Spleen (tissue), 11 donors: ENCODE measurements at regions not wholly inside any gene's neighbourhood (a gene's known extent, or its start where the extent isn't known, plus 50 kb on each side); places are given as distances from the start of the nearest gene placed in this dataset.

Experiments used
- DNase-seq: peaks from one replicate; pipeline ENCODE4 v3.0.0-alpha.2; 2020
- H3K27ac ChIP-seq, 8 donors: fragments of 200-600 bp; sonication (generic) in 7 of 8; 1 replicate in 4 of 8; 2 replicates in 4 of 8; pipeline versions ENCODE4 v1.5.0 to v1.8.0; 2016 to 2021; ENCODE audit warnings: inconsistent platforms in 4 of 8, mild to moderate bottlenecking in 4 of 8, moderate library complexity in 1 of 8
- H3K27me3 ChIP-seq, 7 donors: fragments of 200-600 bp; sonication (generic) in 6 of 7; replicated peaks in 1 of 7; 1 replicate in 4 of 7; 2 replicates in 3 of 7; pipeline versions ENCODE4 v1.5.0 to v1.8.0; 2016 to 2021; ENCODE audit warnings: inconsistent platforms in 3 of 7, mild to moderate bottlenecking in 1 of 7
- H3K36me3 ChIP-seq, 6 donors: fragments of 200-600 bp; sonication (generic) in 5 of 6; 1 replicate in 4 of 6; 2 replicates in 2 of 6; pipeline versions ENCODE4 v1.5.0 to v1.8.0; 2016 to 2021; ENCODE audit warnings: inconsistent platforms in 2 of 6
- H3K4me1 ChIP-seq, 6 donors: fragments of 200-600 bp; sonication (generic) in 5 of 6; 1 replicate in 3 of 6; 2 replicates in 3 of 6; pipeline versions ENCODE4 v1.5.0 to v1.8.0; 2016 to 2021; ENCODE audit warnings: inconsistent platforms in 3 of 6
- H3K4me3 ChIP-seq, 8 donors: fragments of 200-600 bp; sonication (generic) in 7 of 8; 1 replicate in 4 of 8; 2 replicates in 4 of 8; pipeline versions ENCODE4 v1.5.0 to v1.8.0; 2016 to 2021; ENCODE audit warnings: inconsistent platforms in 4 of 8, mild to moderate bottlenecking in 4 of 8, moderate library complexity in 2 of 8
- H3K9me3 ChIP-seq, 8 donors: fragments of 200-600 bp; sonication (generic) in 7 of 8; 1 replicate in 4 of 8; 2 replicates in 4 of 8; pipeline versions ENCODE4 v1.5.0 to v1.8.0; 2016 to 2021; ENCODE audit warnings: inconsistent platforms in 4 of 8
- POLR2A ChIP-seq, 3 donors: fragments of 450-650 bp; IDR thresholded peaks; one replicate each; pipeline ENCODE4 v1.5.1; 2017; ENCODE audit warnings: antibody characterized with exemption in 3 of 3, mild to moderate bottlenecking in 1 of 3
- POLR2AphosphoS5 ChIP-seq, 3 donors: sonication (generic); formaldehyde crosslinking; IDR thresholded peaks; one replicate each; pipeline ENCODE4 v1.5.1; 2017; ENCODE audit warnings: antibody characterized with exemption in 3 of 3
- WGBS, 5 donors: extraction: QIAGEN DNeasy Blood & Tissue Kit in 3 of 5; methylation state at CpG; one replicate each; pipeline versions ENCODE4 v1.1.5 to v1.1.7; 2013 to 2018; 5-methylcytosine and 5-hydroxymethylcytosine counted together
- intact Hi-C: fragments of 100-400 bp; cut with DNase I; formaldehyde crosslinking; loops from one replicate; pipeline ENCODE4 v1.15.0; 2023; ENCODE audit warnings: low total_unique reads
- TF ChIP-seq, protein P1 (sequence below), 11 experiments: fragments of 200-600 bp in 7 of 11; fragments of 450-650 bp in 4 of 11; sonication (generic) in 4 of 11; IDR thresholded peaks in 8 of 11; conservative IDR thresholded peaks in 3 of 11; 1 replicate in 7 of 11; 2 replicates in 4 of 11; pipeline versions ENCODE4 v1.4.0 to v1.8.0; 2016 to 2021; ENCODE audit warnings: antibody characterized with exemption in 11 of 11, inconsistent platforms in 4 of 11, mild to moderate bottlenecking in 1 of 11
- donor health status: healthy with polysubstance abuse.
- donor health status: DM: no; HTN: no; CAD: no; lungs with moderate emphysema.
- donor health status: DM: no; HTN: no; CAD: no.
- donor health status: Bipolar disorder and iron deficiency.
- donor health status: healthy.
- donor health status: DM: no; HTN: no; CAD: no.
- donor health status: DM: yes; HTN: yes; CAD: no.

DNA sequence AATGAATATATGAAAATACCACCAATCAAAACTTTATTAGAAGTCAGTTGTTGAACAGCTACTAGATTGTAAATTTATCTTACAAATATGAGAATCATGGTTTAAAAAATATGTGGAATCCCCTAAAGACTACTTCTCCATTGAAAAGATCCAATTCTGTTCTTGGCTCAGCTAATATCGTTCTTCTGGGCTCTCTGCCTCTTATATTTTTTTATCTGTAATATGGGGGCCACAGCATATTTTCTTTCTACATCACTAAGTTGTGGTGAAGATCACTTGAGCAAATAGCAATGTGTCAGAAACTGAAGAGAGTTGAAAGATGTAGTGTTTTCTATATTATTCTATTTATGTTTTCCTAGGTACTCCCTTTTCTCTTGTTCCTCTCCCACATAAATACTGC, 198.1 kb downstream of the FZD1 start:
- WGBS, 5 donors = 66 to 89% (median 84%) methylated on average over 1 of the region's 1 CpG
- H3K27me3 ChIP-seq = no peaks in the 10 kb centered on the region
- intact Hi-C loops = no loop called here
- no peak for DNase-seq
- H3K4me3 ChIP-seq = no peak overlapping the region
- H3K36me3 ChIP-seq = no peaks in the 10 kb centered on the region
- H3K4me1 ChIP-seq = no peaks in the 10 kb centered on the region
- H3K27ac ChIP-seq = no peak overlapping the region
- peaks cover 0 to 13% (median 9%) of the 10 kb centered on the region in 8 donors for H3K9me3 ChIP-seq
- TF ChIP-seq POLR2AphosphoS5 (IDR thresholded peaks at IDR 0.05) (no peak), POLR2A (IDR thresholded peaks at IDR 0.05) (no peak)
- TF ChIP-seq, protein P1, sequence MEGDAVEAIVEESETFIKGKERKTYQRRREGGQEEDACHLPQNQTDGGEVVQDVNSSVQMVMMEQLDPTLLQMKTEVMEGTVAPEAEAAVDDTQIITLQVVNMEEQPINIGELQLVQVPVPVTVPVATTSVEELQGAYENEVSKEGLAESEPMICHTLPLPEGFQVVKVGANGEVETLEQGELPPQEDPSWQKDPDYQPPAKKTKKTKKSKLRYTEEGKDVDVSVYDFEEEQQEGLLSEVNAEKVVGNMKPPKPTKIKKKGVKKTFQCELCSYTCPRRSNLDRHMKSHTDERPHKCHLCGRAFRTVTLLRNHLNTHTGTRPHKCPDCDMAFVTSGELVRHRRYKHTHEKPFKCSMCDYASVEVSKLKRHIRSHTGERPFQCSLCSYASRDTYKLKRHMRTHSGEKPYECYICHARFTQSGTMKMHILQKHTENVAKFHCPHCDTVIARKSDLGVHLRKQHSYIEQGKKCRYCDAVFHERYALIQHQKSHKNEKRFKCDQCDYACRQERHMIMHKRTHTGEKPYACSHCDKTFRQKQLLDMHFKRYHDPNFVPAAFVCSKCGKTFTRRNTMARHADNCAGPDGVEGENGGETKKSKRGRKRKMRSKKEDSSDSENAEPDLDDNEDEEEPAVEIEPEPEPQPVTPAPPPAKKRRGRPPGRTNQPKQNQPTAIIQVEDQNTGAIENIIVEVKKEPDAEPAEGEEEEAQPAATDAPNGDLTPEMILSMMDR (IDR thresholded peaks at IDR 0.05 in 8 of 11, conservative IDR thresholded peaks at IDR 0.05 in 3 of 11) = no peak

DNA sequence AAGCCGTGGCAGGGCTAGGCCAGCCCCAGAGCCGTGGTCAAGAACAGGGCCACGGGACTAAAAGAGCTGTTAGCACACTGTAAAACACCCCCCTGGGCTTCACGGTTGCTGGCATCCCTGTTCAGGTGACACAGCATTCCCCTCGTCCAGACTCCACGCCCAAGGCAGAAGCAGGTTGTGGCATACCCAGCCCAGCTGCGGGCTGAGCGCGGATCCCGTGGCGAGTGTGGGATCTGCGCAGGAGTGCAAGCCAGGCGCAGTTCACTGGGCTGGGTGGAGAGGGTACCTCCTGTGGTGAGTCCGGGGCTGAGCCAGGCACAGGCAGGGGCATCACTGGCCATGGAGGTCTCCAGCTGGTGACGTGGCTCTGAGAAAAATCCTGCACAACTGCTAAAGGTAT, 199.1 kb downstream of the FZD1 start:
- intact Hi-C loops = no loop called here
- peak; percentile 71 for DNase-seq
- WGBS, 5 donors = 87 to 94% (median 88%) methylated on average over 11 to 15 of the region's 15 CpGs
- Histone ChIP-seq H3K4me3 (no peak overlapping the region), H3K9me3 (peaks cover 0 to 3% (median 0%) of the 10 kb centered on the region in 8 donors), H3K27me3 (no peaks in the 10 kb centered on the region), H3K27ac (no peak overlapping the region), H3K4me1 (no peaks in the 10 kb centered on the region), H3K36me3 (no peaks in the 10 kb centered on the region)
- TF ChIP-seq, protein P1 (IDR thresholded peaks at IDR 0.05 in 8 of 11, conservative IDR thresholded peaks at IDR 0.05 in 3 of 11) = no peak
- TF ChIP-seq POLR2AphosphoS5 (IDR thresholded peaks at IDR 0.05) = no peak
- TF ChIP-seq POLR2A (IDR thresholded peaks at IDR 0.05) = no peak

DNA sequence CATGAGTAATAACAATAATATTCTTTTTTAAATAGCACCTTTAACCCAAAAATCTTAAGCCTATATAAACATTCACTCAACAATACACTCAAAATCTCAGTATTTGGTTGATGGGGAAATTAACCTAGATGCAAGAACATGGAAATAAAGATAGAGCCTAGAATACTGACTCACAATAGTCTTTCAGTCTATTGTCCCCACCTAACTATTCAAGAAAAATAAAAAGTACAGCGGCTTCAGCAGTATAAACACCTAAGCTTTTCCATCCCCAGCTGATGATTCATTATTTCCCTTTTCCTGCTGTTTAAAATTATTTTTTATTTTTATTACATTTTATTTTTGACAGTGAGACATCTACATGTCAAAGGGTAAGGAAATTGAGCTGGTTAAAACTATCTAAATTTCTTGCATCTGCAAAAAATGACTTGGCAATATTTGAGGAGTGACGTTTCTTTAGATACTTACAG, 201.4 kb downstream of the FZD1 start:
- Histone ChIP-seq H3K4me1 (no peaks in the 10 kb centered on the region), H3K27ac (no peak overlapping the region)
- 45 to 57% (median 47%) methylated on average over 2 of the region's 2 CpGs for WGBS, 5 donors

GRCh38 chr7:91468256-91468655, 204.0 kb downstream of the FZD1 start:
- no peaks in the 10 kb centered on the region for H3K27me3 ChIP-seq

More for the DNA sequence above, 201.4 kb downstream of the FZD1 start:
- intact Hi-C loops = no loop called here
- DNase-seq = no peak
- TF ChIP-seq POLR2A (IDR thresholded peaks at IDR 0.05) = no peak
- TF ChIP-seq, protein P1 (IDR thresholded peaks at IDR 0.05 in 8 of 11, conservative IDR thresholded peaks at IDR 0.05 in 3 of 11) = no peak
- TF ChIP-seq POLR2AphosphoS5 (IDR thresholded peaks at IDR 0.05) = no peak
- no peaks in the 10 kb centered on the region for H3K36me3 ChIP-seq
- no peaks in the 10 kb centered on the region for H3K9me3 ChIP-seq
- no peaks in the 10 kb centered on the region for H3K27me3 ChIP-seq
- no peak overlapping the region for H3K4me3 ChIP-seq

More at GRCh38 chr7:91468256-91468655, 204.0 kb downstream of the FZD1 start:
- Histone ChIP-seq H3K9me3 (peaks cover 0 to 9% (median 6%) of the 10 kb centered on the region in 8 donors), H3K4me3 (no peak overlapping the region), H3K27ac (no peak overlapping the region), H3K4me1 (no peaks in the 10 kb centered on the region), H3K36me3 (no peaks in the 10 kb centered on the region)
- intact Hi-C loops = no loop called here
- TF ChIP-seq, protein P1 (IDR thresholded peaks at IDR 0.05 in 8 of 11, conservative IDR thresholded peaks at IDR 0.05 in 3 of 11) = no peak
- no peak for TF ChIP-seq POLR2AphosphoS5 (IDR thresholded peaks at IDR 0.05)
- TF ChIP-seq POLR2A (IDR thresholded peaks at IDR 0.05) = no peak
- no peak for DNase-seq
